Left lung (tissue), 4 donors: ENCODE measurements at regions not wholly inside any gene's neighbourhood (a gene's known extent, or its start where the extent isn't known, plus 50 kb on each side); places are given as distances from the start of the nearest gene placed in this dataset.

ENCODE experiments used
- ATAC-seq: fragments of 200-7000 bp; cut with Tn5 transposase; one replicate; pipeline ENCODE4 v1.9.1; 2020; ENCODE audit warnings: moderate library complexity
- DNase-seq, 4 donors: peaks; one replicate each; pipeline ENCODE4 v3.0.0-alpha.2; 2013 to 2020
- H3K27ac ChIP-seq, 2 donors: fragments of 200-600 bp; sonication (generic) in 1 of 2; one replicate each; pipeline versions ENCODE4 v1.5.0 to v1.8.0; 2020 to 2021
- H3K27me3 ChIP-seq, 2 donors: fragments of 200-600 bp; sonication (generic) in 1 of 2; one replicate each; pipeline versions ENCODE4 v1.5.0 to v1.8.0; 2020 to 2021
- H3K36me3 ChIP-seq, 2 donors: fragments of 200-600 bp; sonication (generic) in 1 of 2; one replicate each; pipeline versions ENCODE4 v1.5.0 to v1.8.0; 2020 to 2021
- H3K4me1 ChIP-seq, 2 donors: fragments of 200-600 bp; one replicate each; pipeline ENCODE4 v1.8.0; 2021
- H3K4me3 ChIP-seq, 2 donors: fragments of 200-600 bp; sonication (generic) in 1 of 2; one replicate each; pipeline versions ENCODE4 v1.5.0 to v1.8.0; 2020 to 2021; ENCODE audit warnings: mild to moderate bottlenecking in 1 of 2
- H3K9me3 ChIP-seq, 2 donors: fragments of 200-600 bp; sonication (generic) in 1 of 2; one replicate each; pipeline versions ENCODE4 v1.5.0 to v1.8.0; 2020 to 2021
- intact Hi-C, 2 donors: fragments of 100-400 bp; cut with DNase I; formaldehyde crosslinking; loops; one replicate each; pipeline versions ENCODE4 v1.11.2 to v1.14.2; 2022
- TF ChIP-seq, protein P1 (sequence below), 2 donors: fragments of 200-600 bp; sonication (generic) in 1 of 2; IDR thresholded peaks; one replicate each; pipeline versions ENCODE4 v1.5.0 to v1.8.0; 2021; ENCODE audit warnings: antibody characterized with exemption in 2 of 2
- donor health status: DM: no; HTN: yes; CAD: no.
- donor health status: DM: no; HTN: no; CAD: no.

GRCh38 chr5:100452126-100452525 is 83.0 kb upstream of the FAM174A start:
- Histone ChIP-seq H3K9me3 (no peaks in the 10 kb centered on the region), H3K4me3 (no peak overlapping the region), H3K27ac (no peak overlapping the region), H3K4me1 (no peaks in the 10 kb centered on the region), H3K36me3 (no peaks in the 10 kb centered on the region), H3K27me3 (no peaks in the 10 kb centered on the region)
- TF ChIP-seq, protein P1, sequence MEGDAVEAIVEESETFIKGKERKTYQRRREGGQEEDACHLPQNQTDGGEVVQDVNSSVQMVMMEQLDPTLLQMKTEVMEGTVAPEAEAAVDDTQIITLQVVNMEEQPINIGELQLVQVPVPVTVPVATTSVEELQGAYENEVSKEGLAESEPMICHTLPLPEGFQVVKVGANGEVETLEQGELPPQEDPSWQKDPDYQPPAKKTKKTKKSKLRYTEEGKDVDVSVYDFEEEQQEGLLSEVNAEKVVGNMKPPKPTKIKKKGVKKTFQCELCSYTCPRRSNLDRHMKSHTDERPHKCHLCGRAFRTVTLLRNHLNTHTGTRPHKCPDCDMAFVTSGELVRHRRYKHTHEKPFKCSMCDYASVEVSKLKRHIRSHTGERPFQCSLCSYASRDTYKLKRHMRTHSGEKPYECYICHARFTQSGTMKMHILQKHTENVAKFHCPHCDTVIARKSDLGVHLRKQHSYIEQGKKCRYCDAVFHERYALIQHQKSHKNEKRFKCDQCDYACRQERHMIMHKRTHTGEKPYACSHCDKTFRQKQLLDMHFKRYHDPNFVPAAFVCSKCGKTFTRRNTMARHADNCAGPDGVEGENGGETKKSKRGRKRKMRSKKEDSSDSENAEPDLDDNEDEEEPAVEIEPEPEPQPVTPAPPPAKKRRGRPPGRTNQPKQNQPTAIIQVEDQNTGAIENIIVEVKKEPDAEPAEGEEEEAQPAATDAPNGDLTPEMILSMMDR (IDR thresholded peaks at IDR 0.05) = no peak
- intact Hi-C loops = no loop called here
- ATAC-seq (no peak), DNase-seq (no peak)

DNA sequence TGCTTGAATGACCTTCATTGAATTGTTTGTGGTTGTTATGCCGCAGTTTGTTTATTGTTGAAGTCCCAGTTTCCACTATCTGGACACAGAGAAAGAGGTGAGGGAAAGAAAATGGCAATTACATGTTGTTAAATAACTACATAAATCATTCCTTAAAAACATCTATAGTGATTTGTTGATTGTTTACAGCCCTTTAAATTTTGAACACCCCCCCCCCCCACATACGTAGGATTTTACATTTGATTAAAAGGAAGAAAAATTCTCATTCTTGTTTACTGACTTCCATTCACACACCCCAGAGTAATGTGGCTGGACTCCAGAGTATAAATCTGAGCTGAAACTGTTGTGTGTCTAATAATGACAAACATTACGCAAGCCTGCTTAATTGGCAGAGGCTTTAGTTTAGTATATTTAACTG is 87.1 kb upstream of the FAM174A start:
- TF ChIP-seq, protein P1 (IDR thresholded peaks at IDR 0.05) = no peak
- Histone ChIP-seq H3K36me3 (no peaks in the 10 kb centered on the region), H3K4me1 (no peaks in the 10 kb centered on the region), H3K27me3 (no peaks in the 10 kb centered on the region), H3K9me3 (no peaks in the 10 kb centered on the region), H3K27ac (no peak overlapping the region), H3K4me3 (no peak overlapping the region)
- intact Hi-C loops = no loop called here
- ATAC-seq = no peak
- DNase-seq = peak in 2 of 4 donors; percentile 66 to 75

DNA sequence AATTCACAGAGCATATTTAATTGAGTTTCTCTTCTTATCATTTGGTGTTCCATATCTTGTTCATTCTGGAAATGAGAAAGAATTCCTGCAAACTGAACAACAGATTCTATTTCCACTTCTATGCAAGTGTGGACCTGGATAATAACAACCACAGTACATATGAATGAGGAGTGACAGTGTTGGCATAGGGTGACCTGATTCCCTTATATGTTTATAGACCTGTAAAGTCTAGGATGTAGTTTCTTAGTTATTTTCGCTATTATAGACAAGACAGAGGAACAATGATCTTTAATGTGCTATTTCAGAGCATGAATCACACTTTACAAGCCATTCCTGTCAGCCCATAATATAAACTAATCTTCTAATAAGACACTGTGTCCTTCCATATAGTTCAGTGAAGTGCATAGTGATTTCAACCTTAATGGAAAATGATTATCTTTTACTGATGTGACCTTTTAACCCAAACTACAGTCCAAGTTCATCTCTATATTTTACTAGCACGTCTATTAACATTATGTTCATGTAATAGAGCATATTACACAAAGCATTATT is 88.2 kb upstream of the FAM174A start:
- no peaks in the 10 kb centered on the region for H3K27me3 ChIP-seq
- no peaks in the 10 kb centered on the region for H3K9me3 ChIP-seq
- DNase-seq = no peak
- no peaks in the 10 kb centered on the region for H3K4me1 ChIP-seq
- intact Hi-C loops = no loop called here
- no peak overlapping the region for H3K27ac ChIP-seq
- no peak for ATAC-seq
- H3K36me3 ChIP-seq = no peaks in the 10 kb centered on the region
- H3K4me3 ChIP-seq = no peak overlapping the region
- TF ChIP-seq, protein P1 (IDR thresholded peaks at IDR 0.05) = no peak

- H3K4me1 ChIP-seq = no peaks in the 10 kb centered on the region
Observed at GRCh38 chr5:100444961-100445360, 90.2 kb upstream of the FAM174A start.

DNA sequence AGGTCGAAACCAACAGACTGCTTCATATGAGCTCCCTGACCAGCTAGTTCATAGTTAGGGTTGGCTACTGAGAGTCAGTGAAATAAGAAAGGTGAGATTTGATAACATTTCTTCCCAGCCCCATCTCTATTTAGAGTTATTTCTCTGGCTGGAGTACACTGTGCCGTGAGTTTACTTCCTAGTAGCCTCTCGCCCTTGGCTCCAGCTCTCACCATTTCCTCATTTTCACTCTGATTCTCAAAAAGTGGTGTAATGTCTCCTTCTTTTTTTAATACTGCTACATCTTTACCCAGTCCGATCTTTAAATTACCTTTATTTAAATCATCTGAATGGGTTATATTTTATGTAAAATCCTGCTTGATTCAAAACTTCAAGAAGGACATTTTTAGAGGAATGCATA is 100.4 kb upstream of the FAM174A start:
- H3K27me3 ChIP-seq = no peaks in the 10 kb centered on the region
- H3K27ac ChIP-seq = no peak overlapping the region
- H3K9me3 ChIP-seq = no peaks in the 10 kb centered on the region
- H3K4me1 ChIP-seq = no peaks in the 10 kb centered on the region
- DNase-seq = no peak
- TF ChIP-seq, protein P1 (IDR thresholded peaks at IDR 0.05) = no peak
- intact Hi-C loops = no loop called here
- H3K4me3 ChIP-seq = no peak overlapping the region
- no peaks in the 10 kb centered on the region for H3K36me3 ChIP-seq
- no peak for ATAC-seq

More at GRCh38 chr5:100444961-100445360, 90.2 kb upstream of the FAM174A start:
- Histone ChIP-seq H3K36me3 (no peaks in the 10 kb centered on the region), H3K9me3 (no peaks in the 10 kb centered on the region), H3K27me3 (no peaks in the 10 kb centered on the region), H3K4me3 (no peak overlapping the region), H3K27ac (no peak overlapping the region)
- TF ChIP-seq, protein P1 (IDR thresholded peaks at IDR 0.05) = no peak
- ATAC-seq (no peak), DNase-seq (no peak)
- intact Hi-C loops = no loop called here
